ENCODE measurements at regions not wholly inside any gene's neighbourhood (a gene's known extent, or its start where the extent isn't known, plus 50 kb on each side); places are given as distances from the start of the nearest gene placed in this dataset.

GRCh38 chr15:69848551-69849231 lies 249.0 kb downstream of the TLE3 start:
- no peaks in the 10 kb centered on the region for H3K36me3 ChIP-seq (ENCODE audit: control insufficient read depth, insufficient read depth, low read length)
- H2AFZ ChIP-seq (ENCODE audit: low read length): no peak overlapping the region
- peaks cover 7% of the 10 kb centered on the region for H3K4me1 ChIP-seq (ENCODE audit: control insufficient read depth, extremely low read depth, insufficient read depth, low read length)
- no peaks in the 10 kb centered on the region for H3K9me3 ChIP-seq (ENCODE audit: control insufficient read depth, insufficient read depth, low read depth, low read length)
- no peak overlapping the region for H3K27ac ChIP-seq (ENCODE audit: insufficient read depth, low read length)
- no peaks in the 10 kb centered on the region for H3K27me3 ChIP-seq (ENCODE audit: control insufficient read depth, insufficient read depth, low read length)
- H3K4me3 ChIP-seq (replicated peaks in 1 of 4; ENCODE audit: control extremely low read depth in 1 of 4, insufficient read depth in 1 of 4, low read depth in 3 of 4, low read length in 4 of 4): no peak overlapping the region
- H3K79me2 ChIP-seq (ENCODE audit: control insufficient read depth, insufficient read depth, low read length): no peaks in the 10 kb centered on the region
- peak in 1 of 2 donors; percentile 26 for DNase-seq (ENCODE audit: low read depth in 2 of 2)
- TF ChIP-seq CTCF (conservative IDR thresholded peaks at IDR 0.05 in 1 of 2, IDR thresholded peaks at IDR 0.05 in 1 of 2; ENCODE audit: low read depth in 1 of 2, low read length in 2 of 2) (no peak), EZH2 (IDR thresholded peaks at IDR 0.05; ENCODE audit: low read length, missing control alignments) (no peak)
- no peak overlapping the region for H3K4me2 ChIP-seq (ENCODE audit: extremely low read depth, insufficient read depth, low read length)
- no peak overlapping the region for H3K9ac ChIP-seq (ENCODE audit: insufficient read depth, low read length)
- H4K20me1 ChIP-seq (ENCODE audit: control insufficient read depth, extremely low read depth, insufficient read depth, low read length): no peaks in the 10 kb centered on the region

DNA sequence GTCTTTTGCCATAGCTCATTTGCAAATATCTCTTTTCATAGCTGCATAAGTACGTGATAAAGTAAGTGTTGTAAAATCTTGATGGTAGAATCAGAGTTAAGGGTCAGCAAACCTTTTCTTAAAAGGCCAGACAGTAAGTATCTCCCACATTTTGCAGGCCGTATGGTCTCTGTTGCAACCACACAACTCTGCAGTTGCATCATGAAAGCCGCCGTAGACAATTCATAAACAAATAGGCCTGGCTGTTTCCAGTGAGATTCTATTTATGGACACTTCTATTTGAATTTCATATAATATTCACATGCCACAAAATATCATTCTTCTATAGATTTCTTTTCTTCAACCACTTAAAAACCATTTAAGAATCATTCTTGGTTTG lies 248.5 kb downstream of the TLE3 start:
- Histone ChIP-seq H2AFZ (ENCODE audit: low read length) (no peak overlapping the region), H3K36me3 (ENCODE audit: control insufficient read depth, insufficient read depth, low read length) (no peaks in the 10 kb centered on the region), H3K27me3 (ENCODE audit: control insufficient read depth, insufficient read depth, low read length) (no peaks in the 10 kb centered on the region), H3K9ac (ENCODE audit: insufficient read depth, low read length) (no peak overlapping the region), H3K79me2 (ENCODE audit: control insufficient read depth, insufficient read depth, low read length) (no peaks in the 10 kb centered on the region), H4K20me1 (ENCODE audit: control insufficient read depth, extremely low read depth, insufficient read depth, low read length) (no peaks in the 10 kb centered on the region), H3K9me3 (ENCODE audit: control insufficient read depth, insufficient read depth, low read depth, low read length) (no peaks in the 10 kb centered on the region), H3K4me2 (ENCODE audit: extremely low read depth, insufficient read depth, low read length) (no peak overlapping the region), H3K4me1 (ENCODE audit: control insufficient read depth, extremely low read depth, insufficient read depth, low read length) (peaks cover 7% of the 10 kb centered on the region), H3K27ac (ENCODE audit: insufficient read depth, low read length) (no peak overlapping the region), H3K4me3 (replicated peaks in 1 of 4; ENCODE audit: control extremely low read depth in 1 of 4, insufficient read depth in 1 of 4, low read depth in 3 of 4, low read length in 4 of 4) (no peak overlapping the region)
- TF ChIP-seq EZH2 (IDR thresholded peaks at IDR 0.05; ENCODE audit: low read length, missing control alignments): no peak
- TF ChIP-seq CTCF (conservative IDR thresholded peaks at IDR 0.05 in 1 of 2, IDR thresholded peaks at IDR 0.05 in 1 of 2; ENCODE audit: low read depth in 1 of 2, low read length in 2 of 2): no peak
- DNase-seq (ENCODE audit: low read depth in 2 of 2): peak in 1 of 2 donors; percentile 57

DNA sequence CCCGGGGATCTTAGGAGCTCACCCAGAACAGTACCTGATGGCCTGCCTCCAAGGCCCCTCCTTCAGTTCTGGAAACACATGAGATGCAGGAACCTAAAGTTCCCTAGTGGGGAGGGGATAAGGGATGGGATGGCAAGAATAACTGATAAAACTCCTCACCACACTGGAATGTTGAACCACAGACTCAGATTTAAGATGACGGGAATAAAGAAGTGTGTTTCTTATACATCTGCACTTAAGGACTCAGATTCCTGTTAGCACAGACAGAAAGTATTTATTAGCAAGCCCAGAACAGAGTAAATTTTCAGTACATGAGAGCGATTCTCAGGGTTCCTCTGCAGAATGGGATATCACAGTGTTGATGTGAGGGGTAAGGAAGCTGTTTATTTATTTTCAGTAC lies 245.2 kb downstream of the TLE3 start:
- Histone ChIP-seq H3K27ac (ENCODE audit: insufficient read depth, low read length) (no peak overlapping the region), H3K4me2 (ENCODE audit: extremely low read depth, insufficient read depth, low read length) (no peak overlapping the region), H4K20me1 (ENCODE audit: control insufficient read depth, extremely low read depth, insufficient read depth, low read length) (no peaks in the 10 kb centered on the region), H3K27me3 (ENCODE audit: control insufficient read depth, insufficient read depth, low read length) (no peaks in the 10 kb centered on the region), H3K36me3 (ENCODE audit: control insufficient read depth, insufficient read depth, low read length) (no peaks in the 10 kb centered on the region), H3K79me2 (ENCODE audit: control insufficient read depth, insufficient read depth, low read length) (no peaks in the 10 kb centered on the region), H3K9me3 (ENCODE audit: control insufficient read depth, insufficient read depth, low read depth, low read length) (no peaks in the 10 kb centered on the region), H3K9ac (ENCODE audit: insufficient read depth, low read length) (no peak overlapping the region), H2AFZ (ENCODE audit: low read length) (no peak overlapping the region), H3K4me3 (replicated peaks in 1 of 4; ENCODE audit: control extremely low read depth in 1 of 4, insufficient read depth in 1 of 4, low read depth in 3 of 4, low read length in 4 of 4) (no peak overlapping the region), H3K4me1 (ENCODE audit: control insufficient read depth, extremely low read depth, insufficient read depth, low read length) (peaks cover 10% of the 10 kb centered on the region)
- DNase-seq (ENCODE audit: low read depth in 2 of 2): peak; percentile 27 to 83
- TF ChIP-seq EZH2 (IDR thresholded peaks at IDR 0.05; ENCODE audit: low read length, missing control alignments) (no peak), CTCF (conservative IDR thresholded peaks at IDR 0.05 in 1 of 2, IDR thresholded peaks at IDR 0.05 in 1 of 2; ENCODE audit: low read depth in 1 of 2, low read length in 2 of 2) (no peak)
